ENCODE measurements at regions not wholly inside any gene's neighbourhood (a gene's known extent, or its start where the extent isn't known, plus 50 kb on each side); places are given as distances from the start of the nearest gene placed in this dataset.
A peak's percentile ranks its signal among the peaks of the same experiment; 100 is the strongest.

- Histone ChIP-seq H3K36me3 (ENCODE audit: control insufficient read depth in 1 of 2, insufficient read depth in 2 of 2, low read depth in 1 of 2, low read length in 2 of 2) (no peaks in the 10 kb centered on the region), H3K23ac (ENCODE audit: low read length in 2 of 2) (no peak overlapping the region), H3K4me2 (ENCODE audit: low read length, poor library complexity, severe bottlenecking) (no peak overlapping the region), H3K27ac (ENCODE audit: low read length, poor library complexity, severe bottlenecking) (no peak overlapping the region), H3K27me3 (ENCODE audit: control insufficient read depth in 1 of 2, insufficient read depth in 1 of 2, low read length in 2 of 2) (no peaks in the 10 kb centered on the region), H3K4me3 (ENCODE audit: insufficient read depth in 1 of 2, low read depth in 1 of 2, low read length in 2 of 2) (no peak overlapping the region), H3K14ac (ENCODE audit: low read length in 2 of 2) (no peak overlapping the region), H3K4ac (ENCODE audit: low read depth in 1 of 2, low read length in 2 of 2) (no peak overlapping the region), H3K4me1 (ENCODE audit: control insufficient read depth, insufficient read depth, low read depth, low read length) (peaks cover 2% of the 10 kb centered on the region), H3K18ac (ENCODE audit: low read depth in 1 of 2, low read length in 2 of 2) (no peak overlapping the region), H3K79me1 (replicated peaks; ENCODE audit: low read length, poor library complexity, severe bottlenecking) (no peaks in the 10 kb centered on the region), H3K9ac (ENCODE audit: low read length) (no peak overlapping the region), H4K91ac (ENCODE audit: low read length) (no peak overlapping the region), H2AFZ (ENCODE audit: low read depth, low read length) (no peak overlapping the region), H2AK5ac (ENCODE audit: low read length, severe bottlenecking) (no peak overlapping the region), H2BK120ac (ENCODE audit: low read depth, low read length) (no peak overlapping the region), H2BK12ac (ENCODE audit: low read length in 2 of 2) (no peak overlapping the region), H4K8ac (ENCODE audit: low read length) (no peak overlapping the region), H2BK15ac (ENCODE audit: low read depth, poor library complexity, severe bottlenecking) (no peak overlapping the region), H3K9me3 (ENCODE audit: control insufficient read depth, low read length) (no peaks in the 10 kb centered on the region), H2BK5ac (ENCODE audit: low read depth, low read length, poor library complexity, severe bottlenecking) (no peak overlapping the region)
- 60% methylated on average over 1 of the region's 4 CpGs for WGBS
- DNase-seq: peak; percentile 16
These were observed 85.2 kb upstream of the CDH12 start for GRCh38 chr5:22938362-22938761.

- Histone ChIP-seq H3K36me3 (ENCODE audit: control insufficient read depth in 1 of 2, insufficient read depth in 2 of 2, low read depth in 1 of 2, low read length in 2 of 2) (no peaks in the 10 kb centered on the region), H3K27me3 (ENCODE audit: control insufficient read depth in 1 of 2, insufficient read depth in 1 of 2, low read length in 2 of 2) (no peaks in the 10 kb centered on the region), H3K4me2 (ENCODE audit: low read length, poor library complexity, severe bottlenecking) (no peak overlapping the region), H3K14ac (ENCODE audit: low read length in 2 of 2) (no peak overlapping the region), H2AK5ac (ENCODE audit: low read length, severe bottlenecking) (no peak overlapping the region), H2BK120ac (ENCODE audit: low read depth, low read length) (no peak overlapping the region), H2BK15ac (ENCODE audit: low read depth, poor library complexity, severe bottlenecking) (no peak overlapping the region), H3K4me1 (ENCODE audit: control insufficient read depth, insufficient read depth, low read depth, low read length) (no peaks in the 10 kb centered on the region), H2AFZ (ENCODE audit: low read depth, low read length) (no peak overlapping the region), H3K18ac (ENCODE audit: low read depth in 1 of 2, low read length in 2 of 2) (peak overlapping the region in 1 of 2 experiments; percentile 8), H2BK5ac (ENCODE audit: low read depth, low read length, poor library complexity, severe bottlenecking) (no peak overlapping the region), H3K27ac (ENCODE audit: low read length, poor library complexity, severe bottlenecking) (peak overlapping the region; percentile 12), H2BK12ac (ENCODE audit: low read length in 2 of 2) (no peak overlapping the region), H3K9me3 (ENCODE audit: control insufficient read depth, low read length) (no peaks in the 10 kb centered on the region), H4K8ac (ENCODE audit: low read length) (no peak overlapping the region), H3K4ac (ENCODE audit: low read depth in 1 of 2, low read length in 2 of 2) (peak overlapping the region in 1 of 2 experiments; percentile 39), H3K4me3 (ENCODE audit: insufficient read depth in 1 of 2, low read depth in 1 of 2, low read length in 2 of 2) (no peak overlapping the region), H3K79me1 (replicated peaks; ENCODE audit: low read length, poor library complexity, severe bottlenecking) (no peaks in the 10 kb centered on the region), H4K91ac (ENCODE audit: low read length) (no peak overlapping the region), H3K9ac (ENCODE audit: low read length) (no peak overlapping the region), H3K23ac (ENCODE audit: low read length in 2 of 2) (no peak overlapping the region)
- DNase-seq: no peak
- 88% methylated on average over 1 of the region's 1 CpG for WGBS
These were observed 75.8 kb upstream of the CDH12 start for GRCh38 chr5:22928821-22929482.

GRCh38 chr5:22926574-22926973 lies 73.4 kb upstream of the CDH12 start:
- WGBS: 83% methylated on average over 1 of the region's 1 CpG
- Histone ChIP-seq H2AK5ac (ENCODE audit: low read length, severe bottlenecking) (no peak overlapping the region), H2AFZ (ENCODE audit: low read depth, low read length) (no peak overlapping the region), H3K4me3 (ENCODE audit: insufficient read depth in 1 of 2, low read depth in 1 of 2, low read length in 2 of 2) (no peak overlapping the region), H3K4me1 (ENCODE audit: control insufficient read depth, insufficient read depth, low read depth, low read length) (no peaks in the 10 kb centered on the region), H3K4ac (ENCODE audit: low read depth in 1 of 2, low read length in 2 of 2) (no peak overlapping the region), H4K8ac (ENCODE audit: low read length) (no peak overlapping the region), H2BK15ac (ENCODE audit: low read depth, poor library complexity, severe bottlenecking) (no peak overlapping the region), H3K27ac (ENCODE audit: low read length, poor library complexity, severe bottlenecking) (no peak overlapping the region), H3K79me1 (replicated peaks; ENCODE audit: low read length, poor library complexity, severe bottlenecking) (no peaks in the 10 kb centered on the region), H3K4me2 (ENCODE audit: low read length, poor library complexity, severe bottlenecking) (no peak overlapping the region), H3K9ac (ENCODE audit: low read length) (no peak overlapping the region), H2BK12ac (ENCODE audit: low read length in 2 of 2) (no peak overlapping the region), H2BK5ac (ENCODE audit: low read depth, low read length, poor library complexity, severe bottlenecking) (no peak overlapping the region), H3K14ac (ENCODE audit: low read length in 2 of 2) (no peak overlapping the region), H4K91ac (ENCODE audit: low read length) (no peak overlapping the region), H3K27me3 (ENCODE audit: control insufficient read depth in 1 of 2, insufficient read depth in 1 of 2, low read length in 2 of 2) (no peaks in the 10 kb centered on the region), H3K18ac (ENCODE audit: low read depth in 1 of 2, low read length in 2 of 2) (no peak overlapping the region), H2BK120ac (ENCODE audit: low read depth, low read length) (no peak overlapping the region), H3K36me3 (ENCODE audit: control insufficient read depth in 1 of 2, insufficient read depth in 2 of 2, low read depth in 1 of 2, low read length in 2 of 2) (no peaks in the 10 kb centered on the region), H3K23ac (ENCODE audit: low read length in 2 of 2) (no peak overlapping the region), H3K9me3 (ENCODE audit: control insufficient read depth, low read length) (no peaks in the 10 kb centered on the region)
- peak; percentile 34 for DNase-seq

GRCh38 chr5:22918511-22918910 lies 65.4 kb upstream of the CDH12 start:
- Histone ChIP-seq H3K14ac (ENCODE audit: low read length in 2 of 2) (no peak overlapping the region), H3K27me3 (ENCODE audit: control insufficient read depth in 1 of 2, insufficient read depth in 1 of 2, low read length in 2 of 2) (no peaks in the 10 kb centered on the region), H2AK5ac (ENCODE audit: low read length, severe bottlenecking) (no peak overlapping the region), H4K8ac (ENCODE audit: low read length) (no peak overlapping the region), H3K4me2 (ENCODE audit: low read length, poor library complexity, severe bottlenecking) (no peak overlapping the region), H3K4me3 (ENCODE audit: insufficient read depth in 1 of 2, low read depth in 1 of 2, low read length in 2 of 2) (no peak overlapping the region), H3K23ac (ENCODE audit: low read length in 2 of 2) (no peak overlapping the region), H3K36me3 (ENCODE audit: control insufficient read depth in 1 of 2, insufficient read depth in 2 of 2, low read depth in 1 of 2, low read length in 2 of 2) (no peaks in the 10 kb centered on the region), H2BK15ac (ENCODE audit: low read depth, poor library complexity, severe bottlenecking) (no peak overlapping the region), H2BK12ac (ENCODE audit: low read length in 2 of 2) (no peak overlapping the region), H3K9me3 (ENCODE audit: control insufficient read depth, low read length) (no peaks in the 10 kb centered on the region), H3K18ac (ENCODE audit: low read depth in 1 of 2, low read length in 2 of 2) (no peak overlapping the region), H3K4ac (ENCODE audit: low read depth in 1 of 2, low read length in 2 of 2) (no peak overlapping the region), H2BK5ac (ENCODE audit: low read depth, low read length, poor library complexity, severe bottlenecking) (no peak overlapping the region), H3K27ac (ENCODE audit: low read length, poor library complexity, severe bottlenecking) (no peak overlapping the region), H4K91ac (ENCODE audit: low read length) (no peak overlapping the region), H3K4me1 (ENCODE audit: control insufficient read depth, insufficient read depth, low read depth, low read length) (no peaks in the 10 kb centered on the region), H3K9ac (ENCODE audit: low read length) (no peak overlapping the region), H2AFZ (ENCODE audit: low read depth, low read length) (no peak overlapping the region), H2BK120ac (ENCODE audit: low read depth, low read length) (no peak overlapping the region), H3K79me1 (replicated peaks; ENCODE audit: low read length, poor library complexity, severe bottlenecking) (no peaks in the 10 kb centered on the region)
- DNase-seq: peak; percentile 76
- 42% methylated on average over 3 of the region's 4 CpGs for WGBS

All from mesenchymal stem cell (in vitro differentiated cells and primary cell).